Brain microvascular endothelial cell (primary cell): ENCODE measurements at regions not wholly inside any gene's neighbourhood (a gene's known extent, or its start where the extent isn't known, plus 50 kb on each side); places are given as distances from the start of the nearest gene placed in this dataset.

ENCODE experiments used
- DNase-seq: peaks from one replicate; pipeline ENCODE4 v3.0.0-alpha.2; 2020
- H3K27ac ChIP-seq: fragments of 250-450 bp; sonication (Bioruptor Pico); 2 replicates; pipeline ENCODE4 v1.5.1; 2020; ENCODE audit warnings: mild to moderate bottlenecking, moderate library complexity
- H3K27me3 ChIP-seq: fragments of 250-450 bp; sonication (Bioruptor Pico); replicated peaks from 2 replicates; pipeline ENCODE4 v1.5.1; 2020; ENCODE audit warnings: mild to moderate bottlenecking
- H3K36me3 ChIP-seq: fragments of 250-450 bp; sonication (Bioruptor Pico); replicated peaks from 2 replicates; pipeline ENCODE4 v1.5.1; 2020; ENCODE audit warnings: mild to moderate bottlenecking
- H3K4me3 ChIP-seq: 2 replicates; pipeline ENCODE4 v1.5.1; 2011; ENCODE audit warnings: low read depth, mild to moderate bottlenecking, control low read depth, low read length, moderate library complexity
- in situ Hi-C: cut with HindIII; loops from 2 replicates; pipeline ENCODE4 v1.10.0; 2017; ENCODE audit warnings: low sequenced_read_pairs, low pct_ligation_motif_present
- TF ChIP-seq, protein P1 (sequence below): IDR thresholded peaks from 2 replicates; pipeline ENCODE4 v1.5.1; 2011; ENCODE audit warnings: low read depth, mild to moderate bottlenecking, moderate library complexity, low read length, control low read depth, inconsistent platforms; ENCODE audit errors: missing control alignments

DNA sequence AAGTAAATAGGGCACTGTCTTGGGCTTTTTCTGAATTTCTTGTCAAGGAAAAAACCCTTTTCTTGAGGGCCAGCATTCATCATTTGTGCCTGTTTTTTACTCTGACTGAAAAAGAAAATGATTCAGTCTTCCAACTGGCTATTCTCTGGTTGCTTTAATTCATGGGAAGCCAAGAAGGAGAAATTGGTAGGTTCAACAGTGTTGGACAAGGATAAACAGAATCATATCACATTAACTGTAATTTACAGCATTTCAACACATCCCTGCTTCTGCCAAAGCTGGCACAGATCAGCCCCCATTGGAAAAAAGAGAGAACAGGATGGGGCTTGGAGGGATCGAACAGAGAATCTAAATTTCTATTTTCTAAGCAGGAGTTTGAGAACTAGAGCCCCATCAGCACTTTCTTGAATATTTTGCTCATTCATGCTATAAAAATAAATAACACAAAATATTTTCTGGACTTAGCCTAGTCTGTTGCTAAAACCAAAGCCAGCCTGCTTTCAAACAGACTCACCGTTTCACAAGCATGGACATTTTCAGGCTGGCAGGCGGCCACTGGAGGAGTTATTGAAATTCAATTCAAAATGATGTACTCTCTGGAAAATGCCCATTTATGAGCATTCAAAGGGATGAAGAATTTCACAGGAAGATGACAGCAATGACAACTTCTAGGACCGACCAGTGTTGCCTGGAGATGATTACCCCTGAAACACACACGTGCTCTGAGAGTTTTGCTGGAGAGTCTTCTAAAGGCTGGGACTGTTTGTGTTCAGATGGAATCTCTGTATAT is 181.2 kb downstream of the WNT5A start:
- no peaks in the 10 kb centered on the region for H3K36me3 ChIP-seq
- no peak overlapping the region for H3K4me3 ChIP-seq
- no peaks in the 10 kb centered on the region for H3K27me3 ChIP-seq
- in situ Hi-C loops, result no loop called here
- no peak overlapping the region for H3K27ac ChIP-seq
- TF ChIP-seq, protein P1, sequence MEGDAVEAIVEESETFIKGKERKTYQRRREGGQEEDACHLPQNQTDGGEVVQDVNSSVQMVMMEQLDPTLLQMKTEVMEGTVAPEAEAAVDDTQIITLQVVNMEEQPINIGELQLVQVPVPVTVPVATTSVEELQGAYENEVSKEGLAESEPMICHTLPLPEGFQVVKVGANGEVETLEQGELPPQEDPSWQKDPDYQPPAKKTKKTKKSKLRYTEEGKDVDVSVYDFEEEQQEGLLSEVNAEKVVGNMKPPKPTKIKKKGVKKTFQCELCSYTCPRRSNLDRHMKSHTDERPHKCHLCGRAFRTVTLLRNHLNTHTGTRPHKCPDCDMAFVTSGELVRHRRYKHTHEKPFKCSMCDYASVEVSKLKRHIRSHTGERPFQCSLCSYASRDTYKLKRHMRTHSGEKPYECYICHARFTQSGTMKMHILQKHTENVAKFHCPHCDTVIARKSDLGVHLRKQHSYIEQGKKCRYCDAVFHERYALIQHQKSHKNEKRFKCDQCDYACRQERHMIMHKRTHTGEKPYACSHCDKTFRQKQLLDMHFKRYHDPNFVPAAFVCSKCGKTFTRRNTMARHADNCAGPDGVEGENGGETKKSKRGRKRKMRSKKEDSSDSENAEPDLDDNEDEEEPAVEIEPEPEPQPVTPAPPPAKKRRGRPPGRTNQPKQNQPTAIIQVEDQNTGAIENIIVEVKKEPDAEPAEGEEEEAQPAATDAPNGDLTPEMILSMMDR, result no peak
- no peak for DNase-seq

DNA sequence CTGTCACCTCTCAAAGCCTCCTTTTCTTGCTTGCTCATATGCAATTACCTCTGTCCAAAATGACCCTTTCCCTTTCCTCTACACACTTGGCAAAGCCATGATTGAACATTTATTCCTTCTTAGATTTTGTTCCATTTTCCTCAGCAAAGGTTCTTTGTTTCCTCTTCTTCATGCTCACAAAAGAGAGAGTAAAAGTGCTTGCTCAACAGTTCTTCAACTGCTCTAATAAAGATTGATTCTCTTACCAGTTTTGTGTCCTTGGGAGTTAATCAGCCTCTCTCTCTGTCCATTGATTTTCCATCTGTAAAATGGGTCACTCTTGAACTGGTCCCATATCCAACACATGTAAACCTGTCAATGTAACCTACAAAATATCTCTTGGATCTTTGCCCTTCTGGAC is 186.4 kb downstream of the WNT5A start:
- Histone ChIP-seq H3K36me3 (no peaks in the 10 kb centered on the region), H3K4me3 (no peak overlapping the region), H3K27ac (no peak overlapping the region), H3K27me3 (no peaks in the 10 kb centered on the region)
- DNase-seq, result no peak
- TF ChIP-seq, protein P1, result no peak
- in situ Hi-C loops, result no loop called here

DNA sequence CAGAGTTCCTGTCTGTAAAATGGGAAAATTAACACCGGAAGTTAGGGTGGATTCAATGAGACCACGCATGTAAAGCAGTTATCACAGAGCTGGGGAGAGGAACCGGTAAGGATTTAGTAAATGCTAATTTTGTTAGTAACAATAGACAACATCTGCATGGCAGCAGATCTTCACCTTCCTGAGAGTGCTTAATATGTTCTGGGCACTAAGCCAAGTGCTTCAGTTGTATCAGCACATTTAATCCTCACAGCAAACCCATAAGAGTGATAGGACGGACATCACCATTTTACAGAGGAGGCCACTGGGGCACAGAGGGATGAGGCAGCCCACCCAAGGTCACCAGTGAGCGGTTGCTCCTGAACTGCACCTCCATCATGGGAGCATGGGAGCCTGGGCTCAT is 189.4 kb downstream of the WNT5A start:
- no peak for DNase-seq
- Histone ChIP-seq H3K27me3 (no peaks in the 10 kb centered on the region), H3K27ac (no peak overlapping the region), H3K4me3 (no peak overlapping the region), H3K36me3 (no peaks in the 10 kb centered on the region)
- TF ChIP-seq, protein P1, result no peak
- in situ Hi-C loops, result no loop called here

DNA sequence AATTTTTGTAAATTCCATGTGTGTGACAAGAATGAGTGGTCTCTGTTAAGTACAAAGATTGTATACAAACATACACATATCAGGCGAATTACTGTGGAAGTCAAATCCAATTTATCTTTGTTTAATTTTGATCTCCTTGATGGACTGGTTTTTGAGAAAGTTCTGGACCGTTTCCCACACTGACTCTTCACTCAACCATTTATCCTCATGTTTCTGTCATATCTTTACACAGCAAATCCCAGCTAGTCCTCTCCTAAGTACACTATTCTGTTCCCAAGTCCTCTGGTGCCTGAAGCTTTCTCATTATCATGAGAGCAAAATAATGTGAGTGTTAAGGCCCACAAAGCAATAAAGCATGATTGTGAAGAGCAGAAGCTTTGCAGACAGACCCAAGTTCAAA is 189.9 kb downstream of the WNT5A start:
- Histone ChIP-seq H3K27ac (no peak overlapping the region), H3K4me3 (no peak overlapping the region), H3K36me3 (no peaks in the 10 kb centered on the region), H3K27me3 (no peaks in the 10 kb centered on the region)
- TF ChIP-seq, protein P1, result no peak
- in situ Hi-C loops, result no loop called here
- DNase-seq, result no peak

DNA sequence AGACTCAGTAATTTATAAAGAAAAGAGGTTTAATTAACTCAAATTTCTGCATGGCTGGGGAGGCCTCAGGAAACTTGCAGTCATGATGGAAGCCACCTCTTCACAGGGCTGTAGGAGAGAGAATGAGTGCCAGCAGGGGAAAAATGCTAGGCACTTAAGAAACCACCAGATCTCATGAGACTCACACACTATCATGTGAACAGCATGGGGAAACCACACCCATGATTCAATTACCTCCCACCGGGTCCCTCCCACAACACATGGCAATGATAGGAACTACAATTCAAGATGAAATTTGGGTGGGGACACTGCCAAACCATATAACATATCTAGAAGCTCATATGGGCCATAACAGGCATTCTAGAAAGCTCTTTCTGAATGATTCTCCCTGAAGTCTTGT is 190.3 kb downstream of the WNT5A start:
- Histone ChIP-seq H3K27ac (no peak overlapping the region), H3K27me3 (no peaks in the 10 kb centered on the region), H3K36me3 (no peaks in the 10 kb centered on the region), H3K4me3 (no peak overlapping the region)
- in situ Hi-C loops, result no loop called here
- no peak for DNase-seq
- TF ChIP-seq, protein P1, result no peak

DNA sequence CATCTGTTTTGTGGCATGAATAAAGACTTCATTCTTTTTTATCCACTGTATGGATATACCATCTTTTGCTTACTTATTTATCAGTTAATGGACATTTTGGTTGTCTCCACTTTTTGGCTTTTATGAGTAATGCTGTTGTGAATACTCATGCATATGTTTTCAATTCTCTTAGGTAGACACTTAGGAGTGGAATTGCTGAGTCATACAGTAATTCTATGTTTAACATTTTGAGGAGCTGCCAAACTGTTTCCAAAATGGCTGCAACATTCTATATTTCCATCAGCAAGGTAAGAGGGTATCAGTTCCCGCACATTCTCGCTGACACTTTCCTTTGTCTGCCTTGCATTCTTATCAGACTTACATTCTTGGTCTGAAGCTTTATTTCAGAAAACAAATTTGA is 191.1 kb downstream of the WNT5A start:
- H3K4me3 ChIP-seq, result no peak overlapping the region
- in situ Hi-C loops, result no loop called here
- H3K27ac ChIP-seq, result no peak overlapping the region
- TF ChIP-seq, protein P1, result no peak
- no peak for DNase-seq
- no peaks in the 10 kb centered on the region for H3K36me3 ChIP-seq
- H3K27me3 ChIP-seq, result no peaks in the 10 kb centered on the region
